ENCODE measurements at regions not wholly inside any gene's neighbourhood (a gene's known extent, or its start where the extent isn't known, plus 50 kb on each side); places are given as distances from the start of the nearest gene placed in this dataset.

- DNase-seq (ENCODE audit: low read depth), result no peak
- TF ChIP-seq, protein P1, sequence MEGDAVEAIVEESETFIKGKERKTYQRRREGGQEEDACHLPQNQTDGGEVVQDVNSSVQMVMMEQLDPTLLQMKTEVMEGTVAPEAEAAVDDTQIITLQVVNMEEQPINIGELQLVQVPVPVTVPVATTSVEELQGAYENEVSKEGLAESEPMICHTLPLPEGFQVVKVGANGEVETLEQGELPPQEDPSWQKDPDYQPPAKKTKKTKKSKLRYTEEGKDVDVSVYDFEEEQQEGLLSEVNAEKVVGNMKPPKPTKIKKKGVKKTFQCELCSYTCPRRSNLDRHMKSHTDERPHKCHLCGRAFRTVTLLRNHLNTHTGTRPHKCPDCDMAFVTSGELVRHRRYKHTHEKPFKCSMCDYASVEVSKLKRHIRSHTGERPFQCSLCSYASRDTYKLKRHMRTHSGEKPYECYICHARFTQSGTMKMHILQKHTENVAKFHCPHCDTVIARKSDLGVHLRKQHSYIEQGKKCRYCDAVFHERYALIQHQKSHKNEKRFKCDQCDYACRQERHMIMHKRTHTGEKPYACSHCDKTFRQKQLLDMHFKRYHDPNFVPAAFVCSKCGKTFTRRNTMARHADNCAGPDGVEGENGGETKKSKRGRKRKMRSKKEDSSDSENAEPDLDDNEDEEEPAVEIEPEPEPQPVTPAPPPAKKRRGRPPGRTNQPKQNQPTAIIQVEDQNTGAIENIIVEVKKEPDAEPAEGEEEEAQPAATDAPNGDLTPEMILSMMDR (IDR thresholded peaks at IDR 0.05; ENCODE audit: control insufficient read depth, insufficient read depth, low read depth, low read length, missing control alignments), result no peak
- no peak overlapping the region for H3K4me3 ChIP-seq (ENCODE audit: control insufficient read depth, low read depth, low read length)
Measured at GRCh38 chr5:66520854-66521253, 75.3 kb upstream of the MAST4 start.

DNA sequence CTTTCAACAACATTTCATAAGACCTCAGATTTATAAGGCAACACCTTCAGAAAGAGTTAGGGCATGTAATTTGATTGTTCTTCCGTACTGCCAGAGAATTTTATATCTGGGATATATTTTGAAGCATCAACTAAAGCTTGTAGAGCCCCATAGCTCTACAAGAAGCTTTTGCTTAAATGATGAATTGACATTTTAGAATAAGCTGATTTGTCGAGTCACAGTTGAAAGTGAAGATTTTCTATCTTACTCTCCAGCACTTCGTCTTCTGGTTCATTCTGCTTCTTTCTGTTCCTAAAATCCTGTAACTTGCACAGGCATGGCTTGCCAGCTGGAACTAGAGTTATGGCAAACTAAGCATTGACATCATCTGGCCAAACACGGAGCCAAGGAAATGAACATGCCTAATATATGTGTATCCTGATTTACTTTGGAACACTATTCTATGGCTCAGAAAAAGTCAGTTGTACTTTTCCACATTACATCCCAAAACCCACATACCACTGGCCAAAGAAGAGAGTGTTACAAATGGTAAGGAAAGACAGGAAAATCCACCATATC, 68.6 kb upstream of the MAST4 start:
- no peak for DNase-seq (ENCODE audit: low read depth)
- TF ChIP-seq, protein P1 (IDR thresholded peaks at IDR 0.05; ENCODE audit: control insufficient read depth, insufficient read depth, low read depth, low read length, missing control alignments), result no peak
- H3K4me3 ChIP-seq (ENCODE audit: control insufficient read depth, low read depth, low read length), result no peak overlapping the region

DNA sequence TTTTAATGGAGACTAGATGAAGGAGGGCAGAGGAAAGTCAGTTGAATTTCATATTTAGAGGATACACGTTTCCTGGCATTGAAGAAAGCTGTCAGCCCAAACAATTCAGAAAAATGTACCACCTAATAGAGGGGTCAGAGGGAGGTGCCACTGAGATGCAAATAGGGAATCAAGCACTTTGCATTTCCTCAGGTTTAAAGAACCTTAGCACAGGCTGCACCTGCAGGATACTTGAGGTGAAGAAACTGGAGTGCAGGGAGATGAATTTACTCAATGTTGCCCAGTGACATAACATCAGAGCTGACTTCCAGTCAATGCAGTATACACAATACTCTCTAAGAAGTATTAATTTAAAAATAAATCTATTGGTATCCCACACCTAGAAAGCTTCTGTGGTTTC, 67.0 kb upstream of the MAST4 start:
- H3K4me3 ChIP-seq (ENCODE audit: control insufficient read depth, low read depth, low read length), result no peak overlapping the region
- TF ChIP-seq, protein P1 (IDR thresholded peaks at IDR 0.05; ENCODE audit: control insufficient read depth, insufficient read depth, low read depth, low read length, missing control alignments), result no peak
- DNase-seq (ENCODE audit: low read depth), result no peak

DNA sequence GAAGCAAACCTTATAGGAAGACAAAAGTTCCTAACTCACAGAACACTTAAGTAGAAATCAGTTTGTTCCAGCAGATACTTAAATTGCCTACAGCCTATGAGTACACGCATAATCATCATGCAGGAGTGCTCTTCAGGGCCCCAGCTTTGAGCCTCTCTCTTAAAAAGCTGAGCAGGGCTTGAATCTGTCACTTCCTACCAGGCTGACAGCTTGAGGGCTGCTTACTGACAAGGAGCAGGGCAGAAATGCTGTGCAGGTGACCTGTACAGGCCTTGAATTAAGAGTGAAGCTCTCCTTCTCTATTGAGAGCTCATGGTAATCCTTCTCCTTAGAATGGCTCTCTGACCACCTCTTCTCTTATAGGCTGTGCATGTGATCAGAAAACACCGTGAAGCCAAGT, 66.5 kb upstream of the MAST4 start:
- no peak overlapping the region for H3K4me3 ChIP-seq (ENCODE audit: control insufficient read depth, low read depth, low read length)
- TF ChIP-seq, protein P1 (IDR thresholded peaks at IDR 0.05; ENCODE audit: control insufficient read depth, insufficient read depth, low read depth, low read length, missing control alignments), result no peak
- DNase-seq (ENCODE audit: low read depth), result no peak

GRCh38 chr5:66538126-66538525, 58.1 kb upstream of the MAST4 start:
- H3K4me3 ChIP-seq (ENCODE audit: control insufficient read depth, low read depth, low read length), result no peak overlapping the region
- no peak for DNase-seq (ENCODE audit: low read depth)
- TF ChIP-seq, protein P1 (IDR thresholded peaks at IDR 0.05; ENCODE audit: control insufficient read depth, insufficient read depth, low read depth, low read length, missing control alignments), result no peak

GRCh38 chr5:66538531-66538930, 57.7 kb upstream of the MAST4 start:
- H3K4me3 ChIP-seq (ENCODE audit: control insufficient read depth, low read depth, low read length), result no peak overlapping the region
- no peak for DNase-seq (ENCODE audit: low read depth)
- TF ChIP-seq, protein P1 (IDR thresholded peaks at IDR 0.05; ENCODE audit: control insufficient read depth, insufficient read depth, low read depth, low read length, missing control alignments), result no peak

DNA sequence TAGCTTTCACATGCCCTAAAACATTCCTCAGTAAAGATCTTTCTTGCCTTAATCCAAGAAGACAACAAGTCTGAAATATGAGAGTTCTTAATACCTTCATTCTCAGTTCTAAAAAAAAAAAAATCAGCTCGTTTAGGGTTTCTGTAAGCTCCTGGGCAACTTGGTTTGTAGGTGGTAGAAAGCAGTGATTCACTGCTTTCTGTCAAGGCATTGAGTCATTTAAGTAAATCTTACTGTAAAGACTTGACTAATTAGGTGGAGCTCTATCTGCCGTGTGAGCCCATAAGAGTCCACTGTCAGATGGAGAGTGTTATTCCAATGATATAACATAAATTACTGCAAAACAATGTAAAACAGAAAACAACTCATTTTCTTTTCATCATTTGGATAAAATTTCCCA, 56.1 kb upstream of the MAST4 start:
- DNase-seq (ENCODE audit: low read depth), result no peak
- H3K4me3 ChIP-seq (ENCODE audit: control insufficient read depth, low read depth, low read length), result no peak overlapping the region
- TF ChIP-seq, protein P1 (IDR thresholded peaks at IDR 0.05; ENCODE audit: control insufficient read depth, insufficient read depth, low read depth, low read length, missing control alignments), result no peak
